22Rv1 (cell line): ENCODE measurements at regions not wholly inside any gene's neighbourhood (a gene's known extent, or its start where the extent isn't known, plus 50 kb on each side); places are given as distances from the start of the nearest gene placed in this dataset.

Source experiments
- H3K27ac ChIP-seq: fragments of 450-650 bp; 2 replicates; pipeline ENCODE4 v1.5.1; 2017
- ZFX ChIP-seq: fragments of 450-650 bp; IDR thresholded peaks from 2 replicates; pipeline ENCODE4 v1.6.1; 2017; ENCODE audit warnings: antibody characterized with exemption, borderline replicate concordance
- TF ChIP-seq, protein P1 (sequence below): fragments of 450-650 bp; IDR thresholded peaks from 2 replicates; pipeline ENCODE4 v1.5.1; 2017; ENCODE audit warnings: mild to moderate bottlenecking

DNA sequence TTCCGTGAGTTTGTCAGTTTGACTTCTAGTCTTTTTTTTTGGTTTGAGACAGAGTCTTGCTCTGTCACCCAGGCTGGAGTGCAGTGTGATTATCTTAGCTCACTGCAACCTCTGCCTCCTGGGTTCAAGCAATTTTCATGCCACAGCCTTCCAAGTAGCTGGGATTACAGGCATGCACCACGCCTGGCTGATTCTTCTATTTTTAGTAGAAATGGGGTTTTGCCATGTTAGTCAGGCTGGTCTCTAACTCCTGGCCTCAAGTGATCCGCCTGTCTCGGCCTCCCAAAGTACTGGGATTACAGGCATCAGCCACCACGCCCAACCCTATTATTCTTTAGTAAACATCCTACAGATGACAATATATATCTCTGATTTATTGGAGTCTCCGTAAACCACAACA, 506.5 kb downstream of the PREX1 start:
- no peak overlapping the region for H3K27ac ChIP-seq
- no peak for TF ChIP-seq ZFX
- TF ChIP-seq, protein P1, sequence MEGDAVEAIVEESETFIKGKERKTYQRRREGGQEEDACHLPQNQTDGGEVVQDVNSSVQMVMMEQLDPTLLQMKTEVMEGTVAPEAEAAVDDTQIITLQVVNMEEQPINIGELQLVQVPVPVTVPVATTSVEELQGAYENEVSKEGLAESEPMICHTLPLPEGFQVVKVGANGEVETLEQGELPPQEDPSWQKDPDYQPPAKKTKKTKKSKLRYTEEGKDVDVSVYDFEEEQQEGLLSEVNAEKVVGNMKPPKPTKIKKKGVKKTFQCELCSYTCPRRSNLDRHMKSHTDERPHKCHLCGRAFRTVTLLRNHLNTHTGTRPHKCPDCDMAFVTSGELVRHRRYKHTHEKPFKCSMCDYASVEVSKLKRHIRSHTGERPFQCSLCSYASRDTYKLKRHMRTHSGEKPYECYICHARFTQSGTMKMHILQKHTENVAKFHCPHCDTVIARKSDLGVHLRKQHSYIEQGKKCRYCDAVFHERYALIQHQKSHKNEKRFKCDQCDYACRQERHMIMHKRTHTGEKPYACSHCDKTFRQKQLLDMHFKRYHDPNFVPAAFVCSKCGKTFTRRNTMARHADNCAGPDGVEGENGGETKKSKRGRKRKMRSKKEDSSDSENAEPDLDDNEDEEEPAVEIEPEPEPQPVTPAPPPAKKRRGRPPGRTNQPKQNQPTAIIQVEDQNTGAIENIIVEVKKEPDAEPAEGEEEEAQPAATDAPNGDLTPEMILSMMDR: no peak

DNA sequence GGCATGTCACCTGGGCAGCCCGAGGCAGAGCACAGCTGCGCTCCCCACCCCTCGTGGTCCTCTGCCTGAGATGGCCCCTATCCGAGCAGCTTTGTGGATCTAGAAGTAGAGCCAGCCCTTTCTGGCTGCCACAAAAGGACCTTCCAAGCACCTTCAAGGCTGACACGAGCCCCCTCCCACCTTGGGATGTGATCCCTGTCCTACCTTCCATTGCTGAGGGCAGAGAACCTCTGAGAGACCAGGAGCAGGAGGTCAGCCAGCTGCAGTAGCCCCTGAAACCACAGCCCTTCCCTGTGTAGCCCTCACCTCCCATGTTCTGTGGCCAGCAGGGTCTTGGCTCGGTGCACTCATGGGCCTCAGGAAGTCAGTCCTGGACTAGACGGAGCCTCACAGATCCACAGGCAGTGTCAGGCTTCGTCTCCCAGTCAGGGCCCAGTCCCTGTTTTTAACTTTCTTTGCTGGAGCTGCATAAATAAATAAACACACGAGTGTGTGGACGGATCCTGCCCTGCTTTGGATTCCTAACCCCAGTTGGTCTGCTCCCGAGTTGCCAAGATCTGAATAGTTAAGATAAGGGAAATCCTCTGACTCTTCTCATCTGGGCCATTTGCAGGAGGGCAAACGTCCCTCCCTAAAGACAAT, 507.7 kb downstream of the PREX1 start:
- H3K27ac ChIP-seq: no peak overlapping the region
- no peak for TF ChIP-seq ZFX
- TF ChIP-seq, protein P1: no peak

DNA sequence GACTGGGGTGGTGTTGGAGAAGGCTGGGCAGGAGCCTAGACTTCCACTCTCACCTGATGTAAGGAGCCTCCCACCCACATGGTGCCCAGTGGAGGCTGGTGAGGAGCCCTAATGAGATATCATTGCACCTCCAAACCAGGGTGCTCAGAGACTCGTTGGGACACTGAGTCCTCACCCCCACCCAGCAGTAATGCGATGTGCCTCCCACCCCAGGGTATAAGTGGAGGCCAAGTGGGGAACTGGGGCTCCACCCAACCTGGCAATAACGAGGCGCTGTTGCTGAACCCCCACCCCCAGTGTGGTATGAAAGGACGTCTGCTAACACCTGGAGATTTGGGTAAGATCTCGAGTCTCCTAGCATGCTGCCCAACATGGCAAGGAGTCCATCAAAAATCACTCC, 510.2 kb downstream of the PREX1 start:
- TF ChIP-seq ZFX: no peak
- TF ChIP-seq, protein P1: no peak
- no peak overlapping the region for H3K27ac ChIP-seq

DNA sequence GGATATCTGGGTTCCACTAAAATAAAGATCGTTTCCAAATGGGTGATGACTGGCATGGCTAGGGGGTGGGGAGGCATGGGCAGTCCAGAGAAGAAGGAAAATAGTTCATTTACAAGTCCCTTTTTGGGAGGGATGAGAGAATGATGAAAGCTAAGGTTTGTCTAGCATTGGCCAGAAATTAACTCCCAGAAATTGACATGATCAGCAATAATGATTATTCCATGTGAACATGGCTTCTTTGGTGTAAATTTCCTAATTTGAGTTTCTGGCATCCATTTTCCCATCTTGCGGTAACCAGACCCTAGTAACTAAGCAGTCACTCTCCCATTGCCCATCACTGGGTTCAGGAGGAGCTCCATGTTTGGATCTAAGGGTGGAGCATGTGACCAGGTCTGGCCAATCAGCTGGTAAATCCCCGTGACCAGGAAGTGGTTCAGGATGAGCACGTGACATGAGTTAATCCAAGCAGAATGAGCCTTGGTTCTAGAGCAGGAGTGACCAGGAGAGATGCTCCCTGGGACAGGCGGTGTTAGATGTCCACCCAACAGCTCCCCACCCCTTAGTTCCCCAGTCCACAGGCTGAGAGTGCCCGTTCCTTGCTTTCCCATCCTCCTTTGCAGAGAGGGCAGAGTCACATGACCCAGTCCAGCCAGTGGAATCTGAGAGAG, 512.7 kb downstream of the PREX1 start:
- no peak overlapping the region for H3K27ac ChIP-seq
- no peak for TF ChIP-seq ZFX
- TF ChIP-seq, protein P1: no peak

DNA sequence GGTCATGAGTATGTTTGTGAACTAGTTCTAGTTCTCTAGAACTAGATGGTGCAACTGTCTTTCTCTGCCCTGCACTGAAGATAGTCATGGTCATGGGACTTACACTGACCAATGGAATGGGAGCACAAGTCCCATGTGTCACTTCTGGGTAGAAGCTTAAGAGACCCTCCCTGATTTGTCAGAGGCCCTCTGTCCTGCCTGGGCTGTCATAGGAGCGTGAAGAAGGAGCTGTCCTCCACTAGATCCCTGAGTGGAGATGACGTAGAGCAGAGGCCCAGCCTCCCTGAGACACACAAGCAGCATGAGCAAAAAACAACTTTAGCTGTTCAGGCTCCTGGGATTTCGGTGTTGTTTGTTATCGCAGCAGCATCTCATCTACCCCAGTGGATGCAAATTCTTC, 514.5 kb downstream of the PREX1 start:
- no peak for TF ChIP-seq ZFX
- TF ChIP-seq, protein P1: no peak
- no peak overlapping the region for H3K27ac ChIP-seq

DNA sequence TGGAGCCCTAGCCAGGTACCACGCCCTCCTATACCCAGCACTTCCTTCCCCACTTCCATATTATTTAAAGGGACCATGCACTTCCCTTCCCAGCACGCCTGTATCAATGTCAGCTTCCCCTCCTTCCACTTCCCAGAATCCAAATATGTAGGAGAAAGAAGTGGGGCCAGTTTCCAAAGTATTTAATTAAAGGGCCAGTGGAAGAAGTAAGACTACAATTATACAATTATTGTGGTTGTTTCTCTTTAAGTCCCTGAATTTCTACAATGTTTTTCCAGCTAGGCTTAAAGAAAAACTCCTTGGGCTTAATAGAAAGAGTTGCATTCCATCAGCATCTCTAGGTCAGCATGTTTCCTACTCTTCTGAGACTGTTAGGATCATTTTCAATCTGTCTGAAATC, 515.8 kb downstream of the PREX1 start:
- TF ChIP-seq, protein P1: no peak
- no peak for TF ChIP-seq ZFX
- H3K27ac ChIP-seq: no peak overlapping the region

DNA sequence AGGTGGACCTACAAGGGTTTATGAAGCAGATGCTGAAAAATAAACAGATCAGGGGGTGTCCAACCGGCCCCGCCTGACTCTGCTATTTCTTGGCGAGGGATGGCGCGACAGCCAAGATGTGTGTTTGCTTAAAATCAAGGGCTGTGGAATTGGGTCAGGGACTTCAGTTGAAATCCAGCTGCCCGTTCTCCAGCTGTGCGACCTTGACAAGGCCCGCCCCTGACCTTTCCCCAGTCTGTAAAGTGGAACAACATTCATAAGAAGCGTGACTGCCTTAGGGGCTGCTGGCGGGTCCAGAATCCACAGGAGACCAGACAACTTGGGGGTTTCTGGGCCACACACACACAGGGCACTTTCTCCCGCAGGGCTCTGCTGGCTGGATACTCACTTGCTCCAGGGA, 517.5 kb downstream of the PREX1 start:
- TF ChIP-seq, protein P1: no peak
- TF ChIP-seq ZFX: no peak
- H3K27ac ChIP-seq: no peak overlapping the region
